ENCODE measurements at regions not wholly inside any gene's neighbourhood (a gene's known extent, or its start where the extent isn't known, plus 50 kb on each side); places are given as distances from the start of the nearest gene placed in this dataset.

DNA sequence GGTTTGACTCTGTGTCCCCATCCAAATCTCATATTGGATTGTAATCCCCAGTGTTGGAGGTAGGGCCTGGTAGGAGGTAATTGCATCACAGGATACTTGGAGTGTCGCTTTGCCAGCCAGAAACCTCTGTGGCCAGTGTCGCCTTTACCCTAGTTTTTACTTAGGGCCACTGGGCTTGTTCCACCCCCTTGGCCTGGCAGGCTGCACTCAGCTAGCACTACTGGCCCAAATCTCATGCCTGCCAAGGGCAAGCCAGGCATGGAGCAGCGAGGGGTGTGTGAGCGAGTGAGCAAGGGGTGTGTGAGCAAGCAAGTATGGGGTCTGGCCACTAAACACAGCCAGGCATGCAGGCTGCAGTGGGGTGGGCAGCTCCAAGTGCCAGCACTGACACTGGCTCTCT lies 178.7 kb upstream of the MGAT5 start:
- Histone ChIP-seq H3K36me3 (ENCODE audit: insufficient read depth, low read length) (no peaks in the 10 kb centered on the region), H3K9me3 (ENCODE audit: low read depth, low read length) (no peaks in the 10 kb centered on the region), H3K27ac (ENCODE audit: low read depth, low read length) (no peak overlapping the region), H4K20me1 (ENCODE audit: insufficient read depth, low read length) (no peaks in the 10 kb centered on the region), H3K4me1 (ENCODE audit: insufficient read depth, low read length) (peaks cover 3% of the 10 kb centered on the region), H2AFZ (ENCODE audit: low read length) (no peak overlapping the region), H3K4me2 (ENCODE audit: insufficient read depth, low read length) (no peak overlapping the region), H3K27me3 (ENCODE audit: insufficient read depth, low read length) (peaks cover 15% of the 10 kb centered on the region), H3K79me2 (ENCODE audit: insufficient read depth, low read length) (no peaks in the 10 kb centered on the region), H3K4me3 (ENCODE audit: insufficient read depth, low read length) (no peak overlapping the region)
- no peak for DNase-seq (ENCODE audit: insufficient read length, low spot score, missing footprints)
- TF ChIP-seq, protein P1, sequence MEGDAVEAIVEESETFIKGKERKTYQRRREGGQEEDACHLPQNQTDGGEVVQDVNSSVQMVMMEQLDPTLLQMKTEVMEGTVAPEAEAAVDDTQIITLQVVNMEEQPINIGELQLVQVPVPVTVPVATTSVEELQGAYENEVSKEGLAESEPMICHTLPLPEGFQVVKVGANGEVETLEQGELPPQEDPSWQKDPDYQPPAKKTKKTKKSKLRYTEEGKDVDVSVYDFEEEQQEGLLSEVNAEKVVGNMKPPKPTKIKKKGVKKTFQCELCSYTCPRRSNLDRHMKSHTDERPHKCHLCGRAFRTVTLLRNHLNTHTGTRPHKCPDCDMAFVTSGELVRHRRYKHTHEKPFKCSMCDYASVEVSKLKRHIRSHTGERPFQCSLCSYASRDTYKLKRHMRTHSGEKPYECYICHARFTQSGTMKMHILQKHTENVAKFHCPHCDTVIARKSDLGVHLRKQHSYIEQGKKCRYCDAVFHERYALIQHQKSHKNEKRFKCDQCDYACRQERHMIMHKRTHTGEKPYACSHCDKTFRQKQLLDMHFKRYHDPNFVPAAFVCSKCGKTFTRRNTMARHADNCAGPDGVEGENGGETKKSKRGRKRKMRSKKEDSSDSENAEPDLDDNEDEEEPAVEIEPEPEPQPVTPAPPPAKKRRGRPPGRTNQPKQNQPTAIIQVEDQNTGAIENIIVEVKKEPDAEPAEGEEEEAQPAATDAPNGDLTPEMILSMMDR (IDR thresholded peaks at IDR 0.05; ENCODE audit: extremely low read depth, low read depth, low read length): no peak

DNA sequence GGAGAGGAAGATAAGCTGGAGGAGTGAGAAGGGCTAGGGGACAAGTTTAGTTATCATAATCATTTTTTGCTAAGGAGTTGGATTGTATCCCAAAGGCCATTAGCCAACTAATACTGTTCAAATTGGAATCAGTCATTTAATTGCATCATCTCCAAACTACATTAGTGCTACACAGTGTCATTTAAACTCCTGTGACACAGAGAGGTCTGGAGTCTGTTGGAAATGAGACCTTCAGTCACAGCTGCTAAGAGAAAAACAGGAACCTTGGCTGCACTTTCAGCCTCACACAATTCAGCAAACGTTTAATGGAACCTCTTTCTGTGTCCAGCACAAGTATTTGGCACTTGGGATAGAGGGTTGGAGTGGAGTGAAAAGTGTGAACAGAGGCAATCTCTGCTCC lies 175.5 kb upstream of the MGAT5 start:
- TF ChIP-seq, protein P1 (IDR thresholded peaks at IDR 0.05; ENCODE audit: extremely low read depth, low read depth, low read length): no peak
- Histone ChIP-seq H2AFZ (ENCODE audit: low read length) (no peak overlapping the region), H3K36me3 (ENCODE audit: insufficient read depth, low read length) (no peaks in the 10 kb centered on the region)

DNA sequence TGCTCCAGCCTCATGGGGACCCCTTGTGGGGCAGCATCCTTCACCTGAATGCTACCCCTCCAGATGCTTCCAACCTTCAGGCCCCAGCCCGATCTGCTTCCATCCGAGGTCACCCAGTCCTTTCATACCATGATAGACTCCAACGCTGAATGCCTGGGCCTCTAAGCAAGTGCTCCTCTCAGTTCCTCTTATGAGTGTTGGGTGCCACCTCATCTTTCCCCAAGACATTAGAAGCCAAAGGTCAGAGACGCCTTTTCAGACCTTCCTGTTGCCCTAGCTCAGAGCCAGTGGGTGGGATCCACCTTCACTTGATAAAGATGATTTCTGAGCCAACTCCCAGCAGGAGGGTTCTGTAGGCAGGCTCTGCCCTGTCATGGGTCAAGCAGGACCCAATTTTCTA lies 174.5 kb upstream of the MGAT5 start:
- Histone ChIP-seq H3K27ac (ENCODE audit: low read depth, low read length) (no peak overlapping the region), H3K27me3 (ENCODE audit: insufficient read depth, low read length) (peaks cover 16% of the 10 kb centered on the region), H3K9me3 (ENCODE audit: low read depth, low read length) (no peaks in the 10 kb centered on the region), H3K4me1 (ENCODE audit: insufficient read depth, low read length) (no peaks in the 10 kb centered on the region), H3K4me3 (ENCODE audit: insufficient read depth, low read length) (no peak overlapping the region), H2AFZ (ENCODE audit: low read length) (no peak overlapping the region), H3K36me3 (ENCODE audit: insufficient read depth, low read length) (no peaks in the 10 kb centered on the region), H4K20me1 (ENCODE audit: insufficient read depth, low read length) (no peaks in the 10 kb centered on the region), H3K79me2 (ENCODE audit: insufficient read depth, low read length) (no peaks in the 10 kb centered on the region), H3K4me2 (ENCODE audit: insufficient read depth, low read length) (no peak overlapping the region)
- TF ChIP-seq, protein P1 (IDR thresholded peaks at IDR 0.05; ENCODE audit: extremely low read depth, low read depth, low read length): no peak
- no peak for DNase-seq (ENCODE audit: insufficient read length, low spot score, missing footprints)

More for the DNA sequence above, 175.5 kb upstream of the MGAT5 start:
- no peaks in the 10 kb centered on the region for H4K20me1 ChIP-seq (ENCODE audit: insufficient read depth, low read length)
- no peaks in the 10 kb centered on the region for H3K9me3 ChIP-seq (ENCODE audit: low read depth, low read length)
- no peak overlapping the region for H3K27ac ChIP-seq (ENCODE audit: low read depth, low read length)
- peaks cover 16% of the 10 kb centered on the region for H3K27me3 ChIP-seq (ENCODE audit: insufficient read depth, low read length)
- no peak for DNase-seq (ENCODE audit: insufficient read length, low spot score, missing footprints)
- no peak overlapping the region for H3K4me2 ChIP-seq (ENCODE audit: insufficient read depth, low read length)
- H3K4me1 ChIP-seq (ENCODE audit: insufficient read depth, low read length): no peaks in the 10 kb centered on the region
- no peak overlapping the region for H3K4me3 ChIP-seq (ENCODE audit: insufficient read depth, low read length)
- no peaks in the 10 kb centered on the region for H3K79me2 ChIP-seq (ENCODE audit: insufficient read depth, low read length)

DNA sequence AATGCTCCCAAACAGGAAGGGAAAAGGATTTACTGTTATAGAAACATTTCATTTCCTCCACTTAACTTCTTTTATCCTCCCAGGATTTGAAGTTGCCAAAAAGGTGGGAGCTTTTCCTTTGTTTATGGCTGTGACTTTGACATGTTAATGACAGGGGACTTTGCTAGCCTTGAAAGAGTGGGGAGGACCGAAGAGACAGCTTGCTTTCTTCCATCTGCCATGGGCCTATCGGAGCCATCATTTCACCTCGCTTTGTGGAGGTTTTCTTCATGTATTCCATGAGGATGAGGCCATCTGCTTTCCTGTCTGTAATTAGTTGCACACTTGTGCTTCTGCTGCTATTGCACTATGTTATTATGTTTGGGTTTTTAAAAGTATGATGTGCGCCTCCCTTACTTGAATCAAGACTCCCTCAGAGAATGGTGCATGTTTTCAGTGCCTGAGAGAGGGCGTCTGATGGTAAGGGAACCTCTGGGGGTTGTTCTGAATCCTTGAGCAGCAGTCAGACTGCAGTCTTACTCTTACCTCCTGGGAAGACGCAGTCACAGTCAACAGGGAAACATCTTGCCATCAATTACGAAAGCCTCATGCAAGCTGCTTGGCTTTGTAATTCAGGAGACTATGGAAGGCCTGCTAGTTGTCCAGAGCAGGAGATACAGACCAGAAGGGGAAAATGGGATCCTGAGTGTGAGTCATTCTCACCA lies 173.3 kb upstream of the MGAT5 start:
- Histone ChIP-seq H3K27ac (ENCODE audit: low read depth, low read length) (no peak overlapping the region), H4K20me1 (ENCODE audit: insufficient read depth, low read length) (no peaks in the 10 kb centered on the region), H2AFZ (ENCODE audit: low read length) (no peak overlapping the region), H3K27me3 (ENCODE audit: insufficient read depth, low read length) (peaks cover 16% of the 10 kb centered on the region), H3K79me2 (ENCODE audit: insufficient read depth, low read length) (no peaks in the 10 kb centered on the region), H3K4me2 (ENCODE audit: insufficient read depth, low read length) (no peak overlapping the region), H3K36me3 (ENCODE audit: insufficient read depth, low read length) (no peaks in the 10 kb centered on the region), H3K4me1 (ENCODE audit: insufficient read depth, low read length) (no peaks in the 10 kb centered on the region), H3K9me3 (ENCODE audit: low read depth, low read length) (no peaks in the 10 kb centered on the region), H3K4me3 (ENCODE audit: insufficient read depth, low read length) (no peak overlapping the region)
- TF ChIP-seq, protein P1 (IDR thresholded peaks at IDR 0.05; ENCODE audit: extremely low read depth, low read depth, low read length): no peak
- no peak for DNase-seq (ENCODE audit: insufficient read length, low spot score, missing footprints)
